GM12878 (cell line): ENCODE measurements at regions not wholly inside any gene's neighbourhood (a gene's known extent, or its start where the extent isn't known, plus 50 kb on each side); places are given as distances from the start of the nearest gene placed in this dataset.

Experiments
- ATAC-seq: fragments of 200-7000 bp; cut with Tn5 transposase; 3 replicates; pipeline ENCODE4 v1.9.1; 2020; ENCODE audit warnings: mild to moderate bottlenecking, moderate library complexity
- BruUV-seq: library from RNA; stranded (reverse); fragments of 400-500 nt; replicated peaks from 2 replicates; lab custom pipeline; 2021; lab: Mats Ljungman, UMichigan
- CTCF ChIA-PET: fragments of 300-600 bp; sonication (Branson Sonifier 250); formaldehyde crosslinking; extraction: SDS; loops from one replicate; lab custom pipeline; 2021; ENCODE audit warnings: inconsistent platforms; lab: Yijun Ruan, JAX
- POLR2A ChIA-PET: fragments of 350-600 bp; formaldehyde crosslinking; extraction: SDS; loops from one replicate; lab custom pipeline; 2021; ENCODE audit warnings: inconsistent platforms; lab: Charles Lee
- RAD21 ChIA-PET: fragments of 300-600 bp; sonication (Branson Sonifier 250); formaldehyde crosslinking; loops from one replicate; lab custom pipeline; 2023; ENCODE audit warnings: antibody characterized with exemption; ENCODE audit not compliant: unreplicated experiment; lab: Charles Lee
- SMC1A ChIA-PET: fragments of 300-600 bp; sonication (Branson Sonifier 250); formaldehyde crosslinking; loops from one replicate; lab custom pipeline; 2023; ENCODE audit not compliant: unreplicated experiment, uncharacterized antibody; lab: Charles Lee
- DNase-seq: peaks from one replicate; pipeline ENCODE4 v3.0.0-alpha.2; 2011; ENCODE audit warnings: low read depth, low spot score
- FAIRE-seq: peaks from 3 replicates; lab custom pipeline; 2011; peaks lifted over from hg19 to GRCh38; lab: Jason Lieb, UNC
- H2AFZ ChIP-seq: 2 replicates; pipeline ENCODE4 v1.6.0; 2011; ENCODE audit warnings: low read depth, low read length, control low read depth; ENCODE audit not compliant: control insufficient read depth
- H3K27ac ChIP-seq: 2 replicates; pipeline ENCODE4 v1.5.1; 2011; ENCODE audit warnings: control low read depth; ENCODE audit not compliant: control insufficient read depth, insufficient read depth
- H3K27me3 ChIP-seq, 2 experiments: replicated peaks in 1 of 2; 2 replicates each; pipeline versions ENCODE4 v1.6.0 to v1.6.1; 2011; ENCODE audit warnings: low read length in 1 of 2; ENCODE audit not compliant: control insufficient read depth in 2 of 2, insufficient read depth in 2 of 2
- H3K36me3 ChIP-seq, 2 experiments: 2 replicates each; pipeline ENCODE4 v1.5.1; 2011; ENCODE audit warnings: low read length in 1 of 2; ENCODE audit not compliant: control insufficient read depth in 2 of 2, insufficient read depth in 2 of 2
- H3K4me1 ChIP-seq: 2 replicates; pipeline ENCODE4 v1.6.1; 2011; ENCODE audit warnings: mild to moderate bottlenecking, low read length, moderate library complexity, mixed read lengths; ENCODE audit not compliant: control insufficient read depth, insufficient read depth
- H3K4me2 ChIP-seq: 2 replicates; pipeline ENCODE4 v1.6.0; 2011; ENCODE audit warnings: control low read depth; ENCODE audit not compliant: control insufficient read depth, insufficient read depth
- H3K4me3 ChIP-seq: fragments of 200-600 bp; sonication (generic); 2 replicates; pipeline ENCODE4 v1.5.1; 2016
- H3K79me2 ChIP-seq: 2 replicates; pipeline ENCODE4 v1.6.0; 2011; ENCODE audit warnings: low read length; ENCODE audit not compliant: control insufficient read depth, insufficient read depth
- H3K9ac ChIP-seq: 2 replicates; pipeline ENCODE4 v1.8.0; 2011; ENCODE audit warnings: low read length, control low read depth, mixed read lengths; ENCODE audit not compliant: control insufficient read depth, insufficient read depth
- H3K9me3 ChIP-seq: replicated peaks from 3 replicates; pipeline ENCODE4 v1.5.1; 2011; ENCODE audit warnings: mild to moderate bottlenecking, low read length; ENCODE audit not compliant: control insufficient read depth, insufficient read depth
- H4K20me1 ChIP-seq: 2 replicates; pipeline ENCODE4 v1.6.0; 2011; ENCODE audit not compliant: control insufficient read depth, insufficient read depth
- ASH2L ChIP-seq: fragments of 300-600, 200-600 bp; sonication (generic); IDR thresholded peaks from 2 replicates; pipeline ENCODE4 v1.6.1; 2017; ENCODE audit warnings: low read depth, mild to moderate bottlenecking, borderline replicate concordance
- CEBPB ChIP-seq, 2 experiments: fragments of 150-350 bp in 1 of 2; IDR thresholded peaks; 2 replicates each; pipeline ENCODE4 v1.6.1; 2012 to 2014; ENCODE audit warnings: low read depth in 2 of 2, low read length in 2 of 2, borderline replicate concordance in 1 of 2, inconsistent platforms in 1 of 2
- DPF2 ChIP-seq: fragments of 450-650 bp; IDR thresholded peaks from 2 replicates; pipeline ENCODE4 v1.6.1; 2017; ENCODE audit warnings: mild to moderate bottlenecking
- FOXK2 ChIP-seq: fragments of 450-650 bp; IDR thresholded peaks from 2 replicates; pipeline ENCODE4 v1.6.1; 2017; ENCODE audit warnings: mild to moderate bottlenecking, moderate library complexity
- IKZF1 ChIP-seq: fragments of 450-650 bp; conservative IDR thresholded peaks from 2 replicates; pipeline ENCODE4 v1.6.1; 2017; ENCODE audit warnings: antibody characterized with exemption, mild to moderate bottlenecking
- NFYB ChIP-seq: IDR thresholded peaks from 2 replicates; pipeline ENCODE4 v1.6.1; 2011; ENCODE audit warnings: low read depth, mild to moderate bottlenecking, low read length, improper control_type of control experiment, moderate library complexity; ENCODE audit not compliant: insufficient read depth
- SIN3A ChIP-seq: IDR thresholded peaks from 2 replicates; pipeline ENCODE4 v1.6.1; 2012; ENCODE audit warnings: low read depth, low read length, improper control_type of control experiment
- TARDBP ChIP-seq: IDR thresholded peaks from 2 replicates; pipeline ENCODE4 v1.6.1; 2016; ENCODE audit warnings: borderline replicate concordance
- ZNF384 ChIP-seq: IDR thresholded peaks from 2 replicates; pipeline ENCODE4 v1.6.1; 2012; ENCODE audit warnings: low read depth, mild to moderate bottlenecking, low read length, improper control_type of control experiment, borderline replicate concordance
- WGBS: methylation state at CpG from one replicate; pipeline ENCODE4 v1.1.6; 2016; ENCODE audit warnings: low lambda C conversion rate; ENCODE audit not compliant: insufficient replicate concordance, insufficient coverage; ENCODE audit errors: missing lambda C conversion rate; 5-methylcytosine and 5-hydroxymethylcytosine counted together
- in situ Hi-C: fragments of 300-500 bp; cut with MboI; formaldehyde crosslinking; loops from 9 replicates; pipeline ENCODE4 v1.14.3; 2018; ENCODE audit warnings: mixed read lengths
- intact Hi-C: fragments of 100-400 bp; cut with micrococcal nuclease; formaldehyde crosslinking; loops from one replicate; pipeline ENCODE4 v1.14.2; 2022; ENCODE audit not compliant: unreplicated experiment
- TF ChIP-seq, protein P1 (sequence below): IDR thresholded peaks from 2 replicates; pipeline ENCODE4 v1.6.1; 2011; ENCODE audit warnings: mild to moderate bottlenecking, low read depth, low read length, moderate library complexity; ENCODE audit not compliant: insufficient replicate concordance

GRCh38 chr11:42329929-42330565 is 870.6 kb upstream of the LRRC4C start:
- Histone ChIP-seq H3K4me2 (no peak overlapping the region), H3K4me1 (no peaks in the 10 kb centered on the region), H3K9me3 (no peaks in the 10 kb centered on the region), H3K79me2 (no peaks in the 10 kb centered on the region), H4K20me1 (no peaks in the 10 kb centered on the region), H3K27me3 (no peaks in the 10 kb centered on the region), H3K36me3 (no peaks in the 10 kb centered on the region), H3K9ac (no peak overlapping the region), H3K27ac (no peak overlapping the region), H2AFZ (no peak overlapping the region), H3K4me3 (no peak overlapping the region)
- intact Hi-C loops (no loop called here), in situ Hi-C loops (no loop called here)
- 8% methylated on average over 5 of the region's 5 CpGs for WGBS
- DNase-seq (no peak), FAIRE-seq (no peak), ATAC-seq (no peak)
- CTCF ChIA-PET: interaction anchor here (0.5 kb wide), 1 partner anchor 19 kb away, joined by 3 read pairs; no protein-coding TSS in a partner anchor
- POLR2A ChIA-PET: no interaction called here
- RAD21 ChIA-PET: no interaction called here
- SMC1A ChIA-PET: no interaction called here
- TF ChIP-seq CEBPB (IDR thresholded peaks at IDR 0.05; ENCODE audit: borderline replicate concordance in 1 of 2, low read depth in 2 of 2, low read length in 2 of 2) (no peak), FOXK2 (no peak), ZNF384 (no peak), DPF2 (no peak), ASH2L (no peak), NFYB (no peak), IKZF1 (no peak), SIN3A (no peak), TARDBP (no peak)
- TF ChIP-seq, protein P1, sequence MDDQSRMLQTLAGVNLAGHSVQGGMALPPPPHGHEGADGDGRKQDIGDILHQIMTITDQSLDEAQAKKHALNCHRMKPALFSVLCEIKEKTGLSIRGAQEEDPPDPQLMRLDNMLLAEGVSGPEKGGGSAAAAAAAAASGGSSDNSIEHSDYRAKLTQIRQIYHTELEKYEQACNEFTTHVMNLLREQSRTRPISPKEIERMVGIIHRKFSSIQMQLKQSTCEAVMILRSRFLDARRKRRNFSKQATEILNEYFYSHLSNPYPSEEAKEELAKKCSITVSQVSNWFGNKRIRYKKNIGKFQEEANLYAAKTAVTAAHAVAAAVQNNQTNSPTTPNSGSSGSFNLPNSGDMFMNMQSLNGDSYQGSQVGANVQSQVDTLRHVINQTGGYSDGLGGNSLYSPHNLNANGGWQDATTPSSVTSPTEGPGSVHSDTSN: no peak
- BruUV-seq: no TSS peak
